HG03159 (cell line): ENCODE measurements at regions not wholly inside any gene's neighbourhood (a gene's known extent, or its start where the extent isn't known, plus 50 kb on each side); places are given as distances from the start of the nearest gene placed in this dataset.
"Not testable (repeated sequence)": the region's sequence is repeated elsewhere in the genome, so short reads cannot be mapped to it uniquely, and the experiment has no call there.

Experiments
- ATAC-seq: cut with Tn5 transposase; IDR thresholded peaks from one replicate; pipeline ENCODE4 v1.9.1; 2021; ENCODE audit warnings: mild to moderate bottlenecking, moderate library complexity; ENCODE audit not compliant: unreplicated experiment

- no peak for ATAC-seq
Observed at GRCh38 chr2:187002242-187002641, 153.3 kb upstream of the ZSWIM2 start.

- no peak for ATAC-seq
Observed at GRCh38 chr2:187001248-187001647, 152.3 kb upstream of the ZSWIM2 start.

- no peak for ATAC-seq
Observed at GRCh38 chr2:186995092-186995491, 146.1 kb upstream of the ZSWIM2 start.

GRCh38 chr2:186992597-186992996 is 143.6 kb upstream of the ZSWIM2 start:
- ATAC-seq: no peak

GRCh38 chr2:186991766-186992417 is 142.9 kb upstream of the ZSWIM2 start:
- ATAC-seq: no peak

GRCh38 chr2:186984966-186985365 is 136.0 kb upstream of the ZSWIM2 start:
- ATAC-seq: no peak

GRCh38 chr2:186984481-186984880 is 135.5 kb upstream of the ZSWIM2 start:
- no peak for ATAC-seq

GRCh38 chr2:186980787-186981550 is 132.0 kb upstream of the ZSWIM2 start:
- no peak for ATAC-seq

- no peak for ATAC-seq
Observed at GRCh38 chr2:186980117-186980442, 131.1 kb upstream of the ZSWIM2 start.

- no peak for ATAC-seq
Observed at GRCh38 chr2:186979439-186980116, 130.6 kb upstream of the ZSWIM2 start.

GRCh38 chr2:186977433-186978045 is 128.6 kb upstream of the ZSWIM2 start:
- ATAC-seq: no peak

- no peak for ATAC-seq
Observed at GRCh38 chr2:186976329-186976728, 127.4 kb upstream of the ZSWIM2 start.

GRCh38 chr2:186972281-186972970 is 123.5 kb upstream of the ZSWIM2 start:
- ATAC-seq: no peak

GRCh38 chr2:186968277-186968676 is 119.3 kb upstream of the ZSWIM2 start:
- ATAC-seq: peak; percentile 85

GRCh38 chr2:186966015-186966414 is 117.0 kb upstream of the ZSWIM2 start:
- ATAC-seq: no peak

- no peak for ATAC-seq
Observed at GRCh38 chr2:186962085-186962747, 113.2 kb upstream of the ZSWIM2 start.

- not testable (repeated sequence) for ATAC-seq
Observed at GRCh38 chr2:186960241-186960640, 111.3 kb upstream of the ZSWIM2 start.

- no peak for ATAC-seq
Observed at GRCh38 chr2:186959486-186959885, 110.5 kb upstream of the ZSWIM2 start.

GRCh38 chr2:186950694-186951093 is 101.7 kb upstream of the ZSWIM2 start:
- ATAC-seq: no peak

GRCh38 chr2:186949726-186950256 is 100.8 kb upstream of the ZSWIM2 start:
- ATAC-seq: no peak
